Large intestine (tissue), 3 donors: ENCODE measurements at regions not wholly inside any gene's neighbourhood (a gene's known extent, or its start where the extent isn't known, plus 50 kb on each side); places are given as distances from the start of the nearest gene placed in this dataset.

Source experiments
- DNase-seq, 2 donors: peaks; one replicate each; pipeline versions ENCODE4 v3.0.0 to v3.0.0-alpha.2; 2013
- H3K27ac ChIP-seq: one replicate; pipeline ENCODE4 v1.5.1; 2013; ENCODE audit warnings: low read length
- H3K27me3 ChIP-seq: 2 replicates; pipeline ENCODE4 v1.6.1; 2013; ENCODE audit warnings: low read length; ENCODE audit not compliant: control insufficient read depth, insufficient read depth
- H3K36me3 ChIP-seq: 2 replicates; pipeline ENCODE4 v1.6.1; 2013; ENCODE audit warnings: low read length; ENCODE audit not compliant: control insufficient read depth, insufficient read depth
- H3K4me1 ChIP-seq: one replicate; pipeline ENCODE4 v1.6.1; 2013; ENCODE audit warnings: low read length; ENCODE audit not compliant: control insufficient read depth, insufficient read depth
- H3K4me3 ChIP-seq: one replicate; pipeline ENCODE4 v1.5.1; 2013; ENCODE audit warnings: low read length
- H3K9me3 ChIP-seq: one replicate; pipeline ENCODE4 v1.6.1; 2013; ENCODE audit warnings: mild to moderate bottlenecking, low read depth, low read length, moderate library complexity; ENCODE audit not compliant: control insufficient read depth
- WGBS: methylation state at CpG from one replicate; pipeline ENCODE4 v1.1.5; 2013; ENCODE audit warnings: low lambda C conversion rate; ENCODE audit not compliant: insufficient coverage; 5-methylcytosine and 5-hydroxymethylcytosine counted together

DNA sequence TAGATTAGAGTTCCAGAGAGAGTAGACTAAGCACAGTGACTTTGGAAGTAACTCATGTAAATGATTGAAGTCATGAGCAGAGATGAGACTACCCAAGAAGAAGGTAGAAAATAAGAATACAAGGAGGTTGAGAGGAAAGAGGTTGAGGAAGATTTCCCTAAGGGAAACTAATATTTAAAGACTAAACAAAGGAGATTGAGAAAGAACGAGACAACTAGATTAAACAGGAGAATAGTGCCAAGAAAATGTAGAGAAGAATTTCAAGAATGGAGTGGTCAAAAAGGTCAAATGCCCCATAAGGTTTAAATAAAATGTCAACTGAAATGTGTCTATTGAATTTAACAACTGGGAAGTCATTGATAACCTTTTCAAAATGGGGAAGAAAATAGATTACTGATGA lies 59.0 kb downstream of the RPS29 start:
- Histone ChIP-seq H3K27ac (no peak overlapping the region), H3K27me3 (no peaks in the 10 kb centered on the region), H3K9me3 (no peaks in the 10 kb centered on the region), H3K4me3 (no peak overlapping the region), H3K36me3 (no peaks in the 10 kb centered on the region), H3K4me1 (no peaks in the 10 kb centered on the region)
- no peak for DNase-seq
- WGBS = 0% methylated on average over 1 of the region's 1 CpG

DNA sequence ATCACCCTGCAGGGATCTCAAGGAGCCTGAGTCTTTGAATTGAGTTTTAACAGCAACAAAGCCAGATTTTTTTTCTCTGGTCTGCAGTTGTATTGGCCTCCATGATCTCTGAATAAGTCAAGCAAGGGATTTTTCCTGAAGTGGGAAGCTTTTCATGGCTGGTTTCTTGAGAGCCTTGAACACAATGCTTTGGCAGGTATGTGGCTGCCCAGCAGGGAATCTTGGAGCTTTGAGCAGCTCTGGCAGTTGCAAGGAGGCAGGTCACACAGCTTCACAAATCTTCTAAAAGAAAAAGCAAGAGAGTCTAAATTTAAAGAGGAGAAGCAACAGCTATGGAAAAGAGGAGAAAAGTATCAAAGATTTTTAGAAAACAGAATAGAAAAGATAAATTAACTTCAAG lies 60.1 kb downstream of the RPS29 start:
- Histone ChIP-seq H3K27ac (no peak overlapping the region), H3K27me3 (no peaks in the 10 kb centered on the region), H3K4me3 (no peak overlapping the region), H3K9me3 (no peaks in the 10 kb centered on the region), H3K36me3 (no peaks in the 10 kb centered on the region), H3K4me1 (no peaks in the 10 kb centered on the region)
- no peak for DNase-seq

DNA sequence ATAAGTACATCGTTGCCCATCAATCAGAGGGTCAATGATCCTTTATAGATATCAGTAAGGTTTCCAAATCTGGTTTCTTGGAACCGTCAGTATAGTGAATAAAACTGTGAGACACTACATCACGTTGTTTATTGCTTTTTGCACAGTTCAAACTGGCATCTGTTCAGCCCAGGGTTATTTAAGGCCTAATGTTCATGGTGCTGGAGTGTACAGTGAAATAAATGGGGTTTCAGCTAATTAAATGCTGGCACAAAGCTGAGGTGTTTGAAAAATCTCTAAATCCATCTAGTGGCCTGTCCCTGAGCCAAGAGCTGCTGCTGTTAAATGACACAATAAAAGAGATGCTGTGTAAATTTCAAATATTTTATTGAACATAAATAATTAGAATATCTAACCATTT lies 69.9 kb downstream of the RPS29 start:
- Histone ChIP-seq H3K4me1 (no peaks in the 10 kb centered on the region), H3K27ac (no peak overlapping the region), H3K4me3 (no peak overlapping the region), H3K9me3 (no peaks in the 10 kb centered on the region), H3K36me3 (no peaks in the 10 kb centered on the region), H3K27me3 (no peaks in the 10 kb centered on the region)
- DNase-seq = no peak
- WGBS = no CpG with 5 or more reads among the region's 3 CpGs

DNA sequence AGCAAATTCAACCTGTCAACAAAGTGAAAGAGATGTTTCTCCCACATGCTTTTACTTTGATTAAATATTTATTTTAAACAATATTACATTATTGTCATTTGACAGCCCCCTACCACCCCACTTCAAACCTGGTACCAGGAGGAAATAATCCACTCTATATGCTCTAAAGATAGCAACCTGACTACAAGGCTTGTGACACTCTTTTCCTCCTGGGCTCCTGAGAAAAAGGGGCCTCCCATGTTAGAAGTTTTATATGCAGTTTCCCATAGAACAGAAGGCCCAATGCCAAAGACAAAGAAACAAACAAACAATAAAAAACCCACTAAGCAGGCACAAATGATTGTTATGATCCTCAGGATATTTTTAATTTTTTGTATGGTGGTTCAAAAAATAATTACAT lies 73.6 kb downstream of the RPS29 start:
- H3K27ac ChIP-seq = no peak overlapping the region

DNA sequence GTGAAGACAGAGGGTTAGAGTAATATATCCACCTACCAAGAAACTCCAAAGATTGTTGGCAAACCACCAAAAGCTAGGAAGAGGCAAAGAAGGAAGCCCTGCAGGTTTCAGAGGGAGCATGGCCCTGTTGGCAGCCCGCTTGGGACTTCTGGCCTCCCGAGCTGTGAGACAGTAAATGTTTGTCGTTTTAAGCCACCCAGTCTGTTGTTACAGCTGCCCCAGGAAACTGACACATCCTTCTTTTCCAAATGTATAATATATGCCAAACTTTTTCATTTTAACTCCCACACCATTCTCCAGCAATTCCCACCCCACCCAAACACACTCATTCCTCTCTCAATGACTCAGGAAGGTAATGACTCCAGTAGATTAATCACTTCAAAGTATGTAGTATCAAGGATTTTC lies 74.0 kb downstream of the RPS29 start:
- H3K36me3 ChIP-seq = no peaks in the 10 kb centered on the region
- H3K9me3 ChIP-seq = no peaks in the 10 kb centered on the region
- H3K4me1 ChIP-seq = no peaks in the 10 kb centered on the region
- DNase-seq = no peak
- no peak overlapping the region for H3K4me3 ChIP-seq
- H3K27me3 ChIP-seq = no peaks in the 10 kb centered on the region
- no peak overlapping the region for H3K27ac ChIP-seq
- no CpG with 5 or more reads among the region's 3 CpGs for WGBS

More for the DNA sequence above, 73.6 kb downstream of the RPS29 start:
- Histone ChIP-seq H3K36me3 (no peaks in the 10 kb centered on the region), H3K9me3 (no peaks in the 10 kb centered on the region), H3K4me3 (no peak overlapping the region), H3K4me1 (no peaks in the 10 kb centered on the region), H3K27me3 (no peaks in the 10 kb centered on the region)
- no peak for DNase-seq

DNA sequence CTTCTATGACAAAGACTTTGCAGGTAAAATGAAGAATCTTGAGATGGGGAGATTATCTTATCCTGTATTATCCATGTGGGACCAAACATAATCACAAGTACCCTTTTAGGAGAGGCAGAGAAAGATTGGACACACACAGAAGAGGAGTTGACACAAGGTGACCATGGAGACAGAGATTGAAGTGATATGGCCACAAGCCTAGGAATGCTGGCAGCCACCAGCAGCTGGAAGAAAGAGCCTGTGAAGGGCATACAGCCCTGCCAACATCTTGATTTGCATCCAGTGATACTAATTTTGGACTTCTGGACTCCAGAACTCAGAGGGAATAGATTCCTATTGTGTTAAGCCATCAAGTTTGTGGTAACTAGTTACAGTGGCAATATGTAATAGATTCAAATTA lies 78.1 kb downstream of the RPS29 start:
- Histone ChIP-seq H3K27ac (no peak overlapping the region), H3K4me3 (no peak overlapping the region), H3K4me1 (no peaks in the 10 kb centered on the region), H3K9me3 (no peaks in the 10 kb centered on the region), H3K27me3 (no peaks in the 10 kb centered on the region), H3K36me3 (no peaks in the 10 kb centered on the region)
- no peak for DNase-seq

DNA sequence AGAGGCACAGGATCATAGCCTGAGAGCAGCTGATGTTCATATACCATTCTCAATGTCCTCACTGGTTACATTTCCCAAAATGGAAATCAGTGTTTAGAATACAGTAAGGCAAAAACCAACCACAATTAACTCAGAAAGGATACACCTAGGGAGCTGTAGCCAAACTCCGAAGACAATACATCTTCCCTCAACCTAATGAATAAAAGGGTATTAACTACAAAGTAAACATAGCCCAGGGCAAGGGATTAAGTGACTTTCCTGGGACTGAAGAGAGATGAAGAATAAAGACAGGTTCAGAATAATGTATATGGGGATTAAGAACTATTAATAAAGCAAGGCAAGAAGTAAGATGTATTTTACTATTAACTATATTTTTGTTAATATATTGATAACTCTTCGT lies 79.5 kb downstream of the RPS29 start:
- H3K4me3 ChIP-seq = no peak overlapping the region
- no peaks in the 10 kb centered on the region for H3K4me1 ChIP-seq
- whole genome bisulfite sequencing = 40% methylated on average over 1 of the region's 2 CpGs
- no peak for DNase-seq
- no peaks in the 10 kb centered on the region for H3K36me3 ChIP-seq
- no peaks in the 10 kb centered on the region for H3K9me3 ChIP-seq
- H3K27ac ChIP-seq = no peak overlapping the region
- no peaks in the 10 kb centered on the region for H3K27me3 ChIP-seq

DNA sequence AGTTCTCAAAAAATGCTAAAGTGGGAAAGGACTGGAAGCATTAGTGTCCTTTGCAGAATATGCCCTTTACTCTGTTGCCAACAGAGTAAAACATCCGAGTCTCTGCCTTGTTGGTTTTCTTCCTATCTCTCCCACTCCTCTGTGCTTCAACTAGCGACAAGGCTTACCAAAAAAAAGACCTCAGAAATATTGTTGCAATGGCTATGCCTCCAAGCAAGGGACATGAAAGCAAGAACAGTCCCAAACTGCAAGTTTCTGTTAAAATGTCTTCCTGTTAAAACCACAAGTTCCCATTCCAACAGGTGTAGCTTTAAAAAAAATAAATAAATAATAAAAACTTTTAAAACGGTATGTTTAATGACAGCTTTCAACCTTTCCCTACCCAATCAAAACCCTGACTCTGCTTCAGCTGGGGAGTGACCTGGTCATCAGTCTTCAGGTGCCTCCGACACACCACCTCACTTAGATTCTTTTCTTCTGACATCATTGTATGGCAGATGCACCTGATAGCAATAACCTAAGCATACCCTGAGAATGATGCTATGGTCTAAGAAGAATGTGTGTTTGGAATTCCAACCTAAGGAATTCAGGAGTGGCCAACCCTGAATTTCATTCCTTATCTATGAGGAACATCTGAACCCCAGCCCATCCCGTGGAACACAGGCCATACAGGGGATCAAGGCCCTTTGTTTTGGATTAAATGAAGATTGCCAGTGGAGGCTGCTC lies 81.0 kb downstream of the RPS29 start:
- no peaks in the 10 kb centered on the region for H3K36me3 ChIP-seq
- H3K4me1 ChIP-seq = no peaks in the 10 kb centered on the region
- H3K4me3 ChIP-seq = no peak overlapping the region
- H3K9me3 ChIP-seq = no peaks in the 10 kb centered on the region
- no CpG with 5 or more reads among the region's 5 CpGs for WGBS
- peaks cover 5% of the 10 kb centered on the region for H3K27me3 ChIP-seq
- DNase-seq = peak; percentile 5 to 8
- H3K27ac ChIP-seq = no peak overlapping the region

DNA sequence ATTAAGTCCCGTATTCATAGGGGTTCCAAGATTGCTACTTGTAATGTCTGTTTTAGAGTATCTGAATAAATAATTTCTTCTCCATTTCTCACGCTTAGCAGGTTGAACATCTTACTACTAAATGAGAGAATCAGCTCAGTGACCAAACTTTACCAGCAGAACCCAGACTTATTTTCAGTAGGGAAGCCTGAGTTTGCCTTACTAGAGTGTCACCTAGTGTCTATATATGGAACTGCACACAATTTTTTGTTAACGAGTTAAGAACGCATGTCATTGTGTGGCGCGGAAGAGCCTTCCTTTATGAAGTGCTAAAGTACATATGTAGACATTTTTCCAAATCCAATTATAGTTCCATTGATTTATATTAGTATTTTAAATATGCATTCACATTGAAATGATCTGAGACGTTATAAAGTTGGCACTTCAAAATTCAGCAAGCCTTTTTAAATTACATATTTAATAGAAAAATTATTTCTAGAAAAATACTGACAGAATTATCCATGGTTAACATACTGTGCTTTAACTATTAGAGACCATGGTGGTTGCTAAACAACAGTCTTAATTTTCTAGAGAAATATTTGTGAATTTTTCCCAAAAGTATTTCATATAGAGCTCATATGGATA lies 88.3 kb downstream of the RPS29 start:
- peak; percentile 43 to 58 for DNase-seq
- WGBS = 0% methylated on average over 1 of the region's 7 CpGs
- Histone ChIP-seq H3K36me3 (no peaks in the 10 kb centered on the region), H3K4me3 (no peak overlapping the region), H3K4me1 (no peaks in the 10 kb centered on the region), H3K9me3 (no peaks in the 10 kb centered on the region), H3K27ac (no peak overlapping the region), H3K27me3 (peaks cover 13% of the 10 kb centered on the region)

DNA sequence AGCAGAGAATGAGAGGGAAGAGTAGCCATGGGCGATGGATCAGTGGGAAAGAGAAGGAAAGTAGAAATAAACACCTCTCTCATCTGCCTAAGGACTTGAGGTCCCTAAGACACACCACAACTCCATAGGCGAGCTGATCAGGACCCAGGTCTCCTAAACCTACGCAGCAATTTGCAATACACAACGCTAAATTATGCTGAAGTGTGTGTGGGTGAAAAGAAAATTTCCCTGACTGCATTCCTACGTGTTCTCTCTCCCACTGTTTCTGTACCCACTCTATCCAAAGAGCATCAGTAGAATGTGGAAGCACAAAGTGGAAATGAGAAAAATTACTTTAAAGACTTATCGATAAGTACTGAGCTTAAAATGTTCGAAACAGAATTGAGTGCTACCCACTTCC lies 88.9 kb downstream of the RPS29 start:
- H3K36me3 ChIP-seq = no peaks in the 10 kb centered on the region
- no peaks in the 10 kb centered on the region for H3K4me1 ChIP-seq
- no peaks in the 10 kb centered on the region for H3K9me3 ChIP-seq
- no peak overlapping the region for H3K4me3 ChIP-seq
- no peak for DNase-seq
- 90% methylated on average over 4 of the region's 7 CpGs for WGBS
- H3K27ac ChIP-seq = no peak overlapping the region
- H3K27me3 ChIP-seq = peaks cover 18% of the 10 kb centered on the region

DNA sequence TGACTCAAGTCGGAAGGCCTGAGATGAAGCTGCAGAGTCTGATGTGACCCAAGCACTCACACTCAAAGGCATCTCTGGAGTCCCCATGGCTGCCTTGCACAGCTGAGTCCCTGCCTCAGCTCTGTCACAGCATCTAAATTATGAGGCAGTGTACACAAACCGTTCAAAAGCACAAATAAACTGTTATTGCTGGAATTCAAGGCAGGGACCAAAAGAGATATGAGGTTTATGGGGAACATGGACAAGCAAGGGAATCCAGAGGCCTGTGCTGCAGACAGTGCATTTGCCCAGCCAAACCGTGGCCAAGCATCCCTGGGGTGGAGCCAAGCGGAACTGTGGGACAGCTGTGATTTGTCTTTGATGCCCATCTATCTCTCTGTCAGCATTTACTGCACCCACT lies 91.3 kb downstream of the RPS29 start:
- H3K9me3 ChIP-seq = no peaks in the 10 kb centered on the region
- no peak overlapping the region for H3K27ac ChIP-seq
- H3K36me3 ChIP-seq = no peaks in the 10 kb centered on the region
- no CpG with 5 or more reads among the region's 4 CpGs for WGBS
- no peak for DNase-seq
- H3K27me3 ChIP-seq = peaks cover 13% of the 10 kb centered on the region
- H3K4me1 ChIP-seq = no peaks in the 10 kb centered on the region
- H3K4me3 ChIP-seq = no peak overlapping the region
